Retinal pigment epithelial cell (primary cell): ENCODE measurements at regions not wholly inside any gene's neighbourhood (a gene's known extent, or its start where the extent isn't known, plus 50 kb on each side); places are given as distances from the start of the nearest gene placed in this dataset.

ENCODE experiments used
- DNase-seq: peaks from one replicate; pipeline ENCODE4 v3.0.0-alpha.2; 2010; ENCODE audit warnings: low read depth
- H3K4me3 ChIP-seq: 2 replicates; pipeline ENCODE4 v1.5.1; 2011; ENCODE audit warnings: mild to moderate bottlenecking, low read length, control low read depth, moderate library complexity
- TF ChIP-seq, protein P1 (sequence below): conservative IDR thresholded peaks from 2 replicates; pipeline ENCODE4 v1.5.1; 2011; ENCODE audit warnings: low read depth, low read length, control low read depth, inconsistent platforms

GRCh38 chr2:126754240-126755004 is 98.5 kb downstream of the GYPC start:
- no peak for DNase-seq
- no peak overlapping the region for H3K4me3 ChIP-seq
- TF ChIP-seq, protein P1, sequence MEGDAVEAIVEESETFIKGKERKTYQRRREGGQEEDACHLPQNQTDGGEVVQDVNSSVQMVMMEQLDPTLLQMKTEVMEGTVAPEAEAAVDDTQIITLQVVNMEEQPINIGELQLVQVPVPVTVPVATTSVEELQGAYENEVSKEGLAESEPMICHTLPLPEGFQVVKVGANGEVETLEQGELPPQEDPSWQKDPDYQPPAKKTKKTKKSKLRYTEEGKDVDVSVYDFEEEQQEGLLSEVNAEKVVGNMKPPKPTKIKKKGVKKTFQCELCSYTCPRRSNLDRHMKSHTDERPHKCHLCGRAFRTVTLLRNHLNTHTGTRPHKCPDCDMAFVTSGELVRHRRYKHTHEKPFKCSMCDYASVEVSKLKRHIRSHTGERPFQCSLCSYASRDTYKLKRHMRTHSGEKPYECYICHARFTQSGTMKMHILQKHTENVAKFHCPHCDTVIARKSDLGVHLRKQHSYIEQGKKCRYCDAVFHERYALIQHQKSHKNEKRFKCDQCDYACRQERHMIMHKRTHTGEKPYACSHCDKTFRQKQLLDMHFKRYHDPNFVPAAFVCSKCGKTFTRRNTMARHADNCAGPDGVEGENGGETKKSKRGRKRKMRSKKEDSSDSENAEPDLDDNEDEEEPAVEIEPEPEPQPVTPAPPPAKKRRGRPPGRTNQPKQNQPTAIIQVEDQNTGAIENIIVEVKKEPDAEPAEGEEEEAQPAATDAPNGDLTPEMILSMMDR: no peak

DNA sequence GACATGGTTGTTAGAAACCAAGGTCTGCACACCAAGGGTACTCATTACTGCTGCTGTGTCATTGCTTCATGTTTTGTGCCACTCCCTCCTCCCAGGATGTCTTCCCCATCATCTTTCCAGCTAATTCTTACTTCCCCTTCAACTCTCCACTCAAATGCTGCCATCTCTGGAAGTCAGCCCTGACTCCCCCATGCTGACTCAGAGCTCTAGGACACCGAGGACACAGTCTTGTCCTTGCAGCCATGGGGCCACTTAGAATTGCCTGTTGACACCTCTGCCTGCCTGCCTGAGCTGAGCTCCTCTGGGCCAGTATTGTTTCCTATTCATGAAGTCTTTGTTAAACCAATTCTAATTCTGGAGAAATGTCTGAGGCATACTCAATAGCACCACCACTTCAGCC is 100.2 kb downstream of the GYPC start:
- TF ChIP-seq, protein P1: no peak
- DNase-seq: no peak
- no peak overlapping the region for H3K4me3 ChIP-seq

- no peak overlapping the region for H3K4me3 ChIP-seq
Observed at GRCh38 chr2:126761256-126761980, 105.5 kb downstream of the GYPC start.

GRCh38 chr2:126761981-126762878 is 106.3 kb downstream of the GYPC start:
- H3K4me3 ChIP-seq: no peak overlapping the region
- TF ChIP-seq, protein P1: no peak
- DNase-seq: no peak

More at GRCh38 chr2:126761256-126761980, 105.5 kb downstream of the GYPC start:
- no peak for DNase-seq
- TF ChIP-seq, protein P1: no peak

DNA sequence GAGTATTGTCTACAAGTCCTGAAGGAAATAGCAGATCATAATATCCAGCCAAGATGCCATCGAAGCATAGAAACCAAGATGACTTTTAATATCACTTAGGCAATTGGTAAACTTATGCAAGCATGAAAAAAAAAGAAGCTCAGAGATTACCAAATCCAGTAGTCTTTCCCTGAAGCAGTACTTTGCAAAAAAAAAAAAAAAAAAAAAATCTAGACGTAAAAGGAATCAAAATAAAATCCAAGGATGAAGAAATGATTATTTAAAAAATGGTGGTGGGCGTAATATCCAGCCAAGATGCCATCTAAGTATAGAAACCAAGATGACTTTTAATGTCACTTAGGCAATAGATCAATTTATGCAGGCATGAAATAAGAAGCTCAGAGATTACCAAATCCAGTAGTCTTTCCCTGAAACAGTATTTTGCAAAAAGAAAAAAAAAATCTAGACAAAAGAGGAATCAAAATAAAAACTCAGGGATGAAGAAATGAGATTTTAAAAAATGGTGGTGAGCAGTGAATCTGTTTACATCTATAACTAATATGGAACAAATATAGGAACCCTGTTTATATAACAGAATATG is 108.8 kb downstream of the GYPC start:
- DNase-seq: no peak
- H3K4me3 ChIP-seq: no peak overlapping the region
- TF ChIP-seq, protein P1: no peak

DNA sequence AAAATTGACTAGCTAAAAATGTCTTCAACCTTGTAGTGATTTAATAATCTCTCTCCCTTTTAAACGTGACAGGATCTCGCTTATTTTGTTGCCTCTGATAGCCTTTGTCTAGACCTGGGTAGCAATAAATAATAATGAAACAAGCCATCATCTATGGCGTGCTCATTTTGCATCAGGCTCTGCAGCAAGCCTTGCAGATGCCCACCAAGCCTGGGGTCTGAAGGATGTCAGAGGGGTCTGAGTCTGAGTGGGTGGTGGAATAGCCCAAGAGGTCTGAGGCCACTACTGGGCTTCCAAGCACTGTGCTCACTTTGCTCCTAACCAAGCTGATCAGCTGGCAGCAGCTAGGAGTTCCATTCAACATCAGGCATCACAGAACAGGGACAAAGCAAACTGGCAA is 109.4 kb downstream of the GYPC start:
- H3K4me3 ChIP-seq: no peak overlapping the region
- DNase-seq: no peak
- TF ChIP-seq, protein P1: no peak
